ENCODE measurements at regions not wholly inside any gene's neighbourhood (a gene's known extent, or its start where the extent isn't known, plus 50 kb on each side); places are given as distances from the start of the nearest gene placed in this dataset.

DNA sequence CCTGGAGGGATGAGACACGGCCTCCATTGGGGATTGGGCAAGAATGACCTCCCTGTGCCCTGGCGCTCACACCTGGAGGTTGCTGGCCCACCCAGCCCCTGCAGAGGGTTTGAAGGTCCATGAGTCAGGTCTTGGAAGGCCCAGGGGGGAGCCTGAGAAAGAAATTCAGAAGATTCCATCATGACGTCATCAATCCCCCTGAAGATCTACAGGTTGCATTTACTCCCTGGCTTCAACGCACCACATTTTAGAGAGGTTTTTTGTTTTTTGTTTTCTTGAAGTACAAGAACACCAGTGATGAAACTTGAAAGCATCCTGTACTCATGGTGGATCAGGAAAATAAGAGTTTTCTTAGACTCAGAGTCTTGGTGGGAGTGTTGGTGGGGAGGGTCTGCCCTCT, 82.4 kb upstream of the SLC25A33 start:
- TF ChIP-seq, protein P1, sequence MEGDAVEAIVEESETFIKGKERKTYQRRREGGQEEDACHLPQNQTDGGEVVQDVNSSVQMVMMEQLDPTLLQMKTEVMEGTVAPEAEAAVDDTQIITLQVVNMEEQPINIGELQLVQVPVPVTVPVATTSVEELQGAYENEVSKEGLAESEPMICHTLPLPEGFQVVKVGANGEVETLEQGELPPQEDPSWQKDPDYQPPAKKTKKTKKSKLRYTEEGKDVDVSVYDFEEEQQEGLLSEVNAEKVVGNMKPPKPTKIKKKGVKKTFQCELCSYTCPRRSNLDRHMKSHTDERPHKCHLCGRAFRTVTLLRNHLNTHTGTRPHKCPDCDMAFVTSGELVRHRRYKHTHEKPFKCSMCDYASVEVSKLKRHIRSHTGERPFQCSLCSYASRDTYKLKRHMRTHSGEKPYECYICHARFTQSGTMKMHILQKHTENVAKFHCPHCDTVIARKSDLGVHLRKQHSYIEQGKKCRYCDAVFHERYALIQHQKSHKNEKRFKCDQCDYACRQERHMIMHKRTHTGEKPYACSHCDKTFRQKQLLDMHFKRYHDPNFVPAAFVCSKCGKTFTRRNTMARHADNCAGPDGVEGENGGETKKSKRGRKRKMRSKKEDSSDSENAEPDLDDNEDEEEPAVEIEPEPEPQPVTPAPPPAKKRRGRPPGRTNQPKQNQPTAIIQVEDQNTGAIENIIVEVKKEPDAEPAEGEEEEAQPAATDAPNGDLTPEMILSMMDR (optimal IDR thresholded peaks at IDR 0.05 in 1 of 3, IDR thresholded peaks at IDR 0.05 in 1 of 3, conservative IDR thresholded peaks at IDR 0.05 in 1 of 3; ENCODE audit: extremely low read depth in 1 of 3, insufficient read depth in 2 of 3, low read length in 3 of 3), result no peak
- TF ChIP-seq EZH2 (IDR thresholded peaks at IDR 0.05; ENCODE audit: low read length), result no peak

All from keratinocyte (primary cell).